Endodermal cell (in vitro differentiated cells): ENCODE measurements at regions not wholly inside any gene's neighbourhood (a gene's known extent, or its start where the extent isn't known, plus 50 kb on each side); places are given as distances from the start of the nearest gene placed in this dataset.

Experiments
- DNase-seq: peaks from one replicate; pipeline ENCODE4 v3.0.0-alpha.2; 2017
- H3K27ac ChIP-seq: 2 replicates; pipeline ENCODE4 v1.5.1; 2013; ENCODE audit warnings: mild to moderate bottlenecking, low read depth, low read length, moderate library complexity
- H3K27me3 ChIP-seq: 2 replicates; pipeline ENCODE4 v1.6.1; 2013; ENCODE audit warnings: mild to moderate bottlenecking, low read length, moderate library complexity; ENCODE audit not compliant: insufficient read depth, control insufficient read depth, poor library complexity, severe bottlenecking
- H3K36me3 ChIP-seq: 2 replicates; pipeline ENCODE4 v1.7.0; 2013; ENCODE audit warnings: mild to moderate bottlenecking, low read length, moderate library complexity; ENCODE audit not compliant: control insufficient read depth, insufficient read depth
- H3K4me1 ChIP-seq: one replicate; pipeline ENCODE4 v1.7.0; 2013; ENCODE audit warnings: low read length; ENCODE audit not compliant: control insufficient read depth, insufficient read depth
- H3K4me3 ChIP-seq: 2 replicates; pipeline ENCODE4 v1.5.1; 2013; ENCODE audit warnings: mild to moderate bottlenecking, low read length, moderate library complexity
- H3K9ac ChIP-seq: 2 replicates; pipeline ENCODE4 v1.6.1; 2013; ENCODE audit warnings: mild to moderate bottlenecking, low read length, moderate library complexity; ENCODE audit not compliant: poor library complexity, severe bottlenecking; ENCODE audit errors: extremely low read depth
- H3K9me3 ChIP-seq: 2 replicates; pipeline ENCODE4 v1.6.1; 2013; ENCODE audit warnings: mild to moderate bottlenecking, low read length, moderate library complexity; ENCODE audit not compliant: control insufficient read depth
- H3K27ac Mint-ChIP-seq: 2 replicates; pipeline ENCODE4 v1.8.0; 2020; ENCODE audit warnings: mixed read lengths
- H3K27me3 Mint-ChIP-seq: 2 replicates; pipeline ENCODE4 v1.8.0; 2021; ENCODE audit warnings: mild to moderate bottlenecking, mixed read lengths; ENCODE audit not compliant: insufficient read depth
- H3K36me3 Mint-ChIP-seq: 2 replicates; pipeline ENCODE4 v1.8.0; 2020; ENCODE audit warnings: low read depth, mixed read lengths
- H3K4me1 Mint-ChIP-seq: 2 replicates; pipeline ENCODE4 v1.8.0; 2020; ENCODE audit warnings: mixed read lengths
- H3K4me3 Mint-ChIP-seq: 2 replicates; pipeline ENCODE4 v1.8.0; 2020; ENCODE audit warnings: mild to moderate bottlenecking, moderate library complexity, mixed read lengths
- H3K9me3 Mint-ChIP-seq: 2 replicates; pipeline ENCODE4 v1.8.0; 2020; ENCODE audit warnings: mild to moderate bottlenecking, mixed read lengths
- CTCF ChIP-seq: fragments of 200-600 bp; sonication (generic); conservative IDR thresholded peaks from 2 replicates; pipeline ENCODE4 v1.5.0; 2021; ENCODE audit warnings: antibody characterized with exemption, mild to moderate bottlenecking
- WGBS, 2 experiments: methylation state at CpG; one replicate each; pipeline versions ENCODE4 v1.1.5 to v1.1.7; 2013; ENCODE audit warnings: missing lambda C conversion rate in 2 of 2, mixed read lengths in 1 of 2; ENCODE audit not compliant: insufficient coverage in 1 of 2, insufficient read length in 1 of 2; 5-methylcytosine and 5-hydroxymethylcytosine counted together

GRCh38 chr7:25732766-25733217, 419.2 kb upstream of the NFE2L3 start:
- no peaks in the 10 kb centered on the region for H3K27me3 Mint-ChIP-seq
- H3K4me1 Mint-ChIP-seq = no peaks in the 10 kb centered on the region
- H3K9me3 Mint-ChIP-seq = no peaks in the 10 kb centered on the region
- TF ChIP-seq CTCF = no peak
- no peak overlapping the region for H3K27ac Mint-ChIP-seq
- DNase-seq = peak; percentile 87
- H3K27ac ChIP-seq = peak overlapping the region; percentile 72
- H3K4me3 ChIP-seq = peak overlapping the region; percentile 51
- H3K36me3 Mint-ChIP-seq = no peaks in the 10 kb centered on the region
- no peaks in the 10 kb centered on the region for H3K36me3 ChIP-seq
- H3K4me3 Mint-ChIP-seq = no peak overlapping the region
- H3K4me1 ChIP-seq = no peaks in the 10 kb centered on the region
- no peaks in the 10 kb centered on the region for H3K9me3 ChIP-seq
- WGBS, 2 experiments = 35 to 53% methylated on average over 7 to 12 of the region's 12 CpGs
- no peak overlapping the region for H3K9ac ChIP-seq
- no peaks in the 10 kb centered on the region for H3K27me3 ChIP-seq

- no peak for DNase-seq
- H3K27me3 ChIP-seq = no peaks in the 10 kb centered on the region
- 91 to 100% methylated on average over 4 to 8 of the region's 8 CpGs for WGBS, 2 experiments
- H3K9ac ChIP-seq = no peak overlapping the region
- no peak for TF ChIP-seq CTCF
- no peaks in the 10 kb centered on the region for H3K9me3 ChIP-seq
- H3K9me3 Mint-ChIP-seq = no peaks in the 10 kb centered on the region
- no peaks in the 10 kb centered on the region for H3K27me3 Mint-ChIP-seq
- no peak overlapping the region for H3K27ac ChIP-seq
- H3K36me3 ChIP-seq = no peaks in the 10 kb centered on the region
- H3K4me3 ChIP-seq = no peak overlapping the region
- H3K36me3 Mint-ChIP-seq = no peaks in the 10 kb centered on the region
- H3K4me1 Mint-ChIP-seq = no peaks in the 10 kb centered on the region
- H3K27ac Mint-ChIP-seq = no peak overlapping the region
- H3K4me3 Mint-ChIP-seq = no peak overlapping the region
- no peaks in the 10 kb centered on the region for H3K4me1 ChIP-seq
Observed at GRCh38 chr7:25735674-25736242, 416.2 kb upstream of the NFE2L3 start.

GRCh38 chr7:25738528-25738927, 413.5 kb upstream of the NFE2L3 start:
- Histone ChIP-seq H3K9ac (no peak overlapping the region), H3K9me3 (no peaks in the 10 kb centered on the region), H3K4me1 (peaks cover 5% of the 10 kb centered on the region), H3K27me3 (no peaks in the 10 kb centered on the region), H3K36me3 (no peaks in the 10 kb centered on the region), H3K27ac (peak overlapping the region; percentile 84), H3K4me3 (no peak overlapping the region)
- TF ChIP-seq CTCF = no peak
- Mint-ChIP-seq H3K27me3 (peaks cover 2% of the 10 kb centered on the region), H3K4me1 (no peaks in the 10 kb centered on the region), H3K27ac (no peak overlapping the region), H3K36me3 (no peaks in the 10 kb centered on the region), H3K9me3 (peaks cover under 1% of the 10 kb centered on the region), H3K4me3 (no peak overlapping the region)
- DNase-seq = no peak
- WGBS, 2 experiments = 96 to 100% methylated on average over 1 to 4 of the region's 4 CpGs
